Suprapubic skin (tissue), 4 donors: ENCODE measurements at regions not wholly inside any gene's neighbourhood (a gene's known extent, or its start where the extent isn't known, plus 50 kb on each side); places are given as distances from the start of the nearest gene placed in this dataset.

Experiments
- POLR2A ChIP-seq, 2 donors: fragments of 450-650 bp; IDR thresholded peaks; one replicate each; pipeline ENCODE4 v1.6.1; 2017; ENCODE audit warnings: antibody characterized with exemption in 2 of 2, mild to moderate bottlenecking in 2 of 2, moderate library complexity in 2 of 2
- POLR2AphosphoS5 ChIP-seq, 3 donors: sonication (generic); formaldehyde crosslinking; IDR thresholded peaks; one replicate each; pipeline ENCODE4 v1.6.1; 2017; ENCODE audit warnings: antibody characterized with exemption in 3 of 3
- TF ChIP-seq, protein P1 (sequence below), 2 donors: fragments of 200-600 bp in 1 of 2; fragments of 450-650 bp in 1 of 2; sonication (generic) in 1 of 2; IDR thresholded peaks; one replicate each; pipeline ENCODE4 v1.5.1; 2016 to 2019; ENCODE audit warnings: antibody characterized with exemption in 2 of 2, mild to moderate bottlenecking in 1 of 2, moderate library complexity in 1 of 2

DNA sequence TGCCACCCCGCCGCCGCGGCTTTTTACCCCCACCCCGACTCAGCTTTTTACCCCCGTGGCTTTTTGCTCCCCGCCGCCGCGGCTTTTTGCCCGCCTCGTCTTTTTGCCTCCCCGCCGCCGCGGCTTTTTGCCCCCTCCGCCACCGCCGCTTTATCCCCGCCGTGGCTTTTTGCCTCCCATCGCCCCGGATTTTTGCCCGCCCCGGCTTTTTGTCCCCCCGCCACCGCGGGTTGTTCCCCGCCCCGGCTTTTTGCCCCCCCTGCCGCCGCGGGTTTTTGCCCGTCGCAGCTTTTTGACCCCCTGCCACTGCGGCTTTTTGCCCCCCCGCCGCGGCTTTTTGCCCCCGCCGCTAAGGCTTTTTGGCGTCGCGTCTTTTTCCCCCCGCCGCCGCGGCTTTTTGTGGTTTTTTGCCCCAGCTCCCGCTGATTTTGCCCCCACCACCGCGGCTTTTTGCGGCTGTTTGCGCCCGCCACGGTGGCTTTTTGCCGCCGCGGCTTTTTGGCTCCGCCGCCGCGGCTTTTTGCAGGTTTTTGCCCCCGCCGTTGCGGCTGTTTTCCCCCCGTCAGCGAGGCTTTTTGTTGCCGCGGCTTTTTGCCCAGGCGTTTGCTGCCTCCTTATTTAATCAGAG is 597.2 kb downstream of the GOLGA6L6 start:
- TF ChIP-seq, protein P1, sequence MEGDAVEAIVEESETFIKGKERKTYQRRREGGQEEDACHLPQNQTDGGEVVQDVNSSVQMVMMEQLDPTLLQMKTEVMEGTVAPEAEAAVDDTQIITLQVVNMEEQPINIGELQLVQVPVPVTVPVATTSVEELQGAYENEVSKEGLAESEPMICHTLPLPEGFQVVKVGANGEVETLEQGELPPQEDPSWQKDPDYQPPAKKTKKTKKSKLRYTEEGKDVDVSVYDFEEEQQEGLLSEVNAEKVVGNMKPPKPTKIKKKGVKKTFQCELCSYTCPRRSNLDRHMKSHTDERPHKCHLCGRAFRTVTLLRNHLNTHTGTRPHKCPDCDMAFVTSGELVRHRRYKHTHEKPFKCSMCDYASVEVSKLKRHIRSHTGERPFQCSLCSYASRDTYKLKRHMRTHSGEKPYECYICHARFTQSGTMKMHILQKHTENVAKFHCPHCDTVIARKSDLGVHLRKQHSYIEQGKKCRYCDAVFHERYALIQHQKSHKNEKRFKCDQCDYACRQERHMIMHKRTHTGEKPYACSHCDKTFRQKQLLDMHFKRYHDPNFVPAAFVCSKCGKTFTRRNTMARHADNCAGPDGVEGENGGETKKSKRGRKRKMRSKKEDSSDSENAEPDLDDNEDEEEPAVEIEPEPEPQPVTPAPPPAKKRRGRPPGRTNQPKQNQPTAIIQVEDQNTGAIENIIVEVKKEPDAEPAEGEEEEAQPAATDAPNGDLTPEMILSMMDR (IDR thresholded peaks at IDR 0.05): no peak
- TF ChIP-seq POLR2A (IDR thresholded peaks at IDR 0.05) (no peak), POLR2AphosphoS5 (IDR thresholded peaks at IDR 0.05) (no peak)
